Left kidney (tissue), 1 donor: ENCODE measurements at regions not wholly inside any gene's neighbourhood (a gene's known extent, or its start where the extent isn't known, plus 50 kb on each side); places are given as distances from the start of the nearest gene placed in this dataset.

Experiments used
- DNase-seq: peaks from one replicate; pipeline ENCODE4 v3.0.0-alpha.2; 2013

DNA sequence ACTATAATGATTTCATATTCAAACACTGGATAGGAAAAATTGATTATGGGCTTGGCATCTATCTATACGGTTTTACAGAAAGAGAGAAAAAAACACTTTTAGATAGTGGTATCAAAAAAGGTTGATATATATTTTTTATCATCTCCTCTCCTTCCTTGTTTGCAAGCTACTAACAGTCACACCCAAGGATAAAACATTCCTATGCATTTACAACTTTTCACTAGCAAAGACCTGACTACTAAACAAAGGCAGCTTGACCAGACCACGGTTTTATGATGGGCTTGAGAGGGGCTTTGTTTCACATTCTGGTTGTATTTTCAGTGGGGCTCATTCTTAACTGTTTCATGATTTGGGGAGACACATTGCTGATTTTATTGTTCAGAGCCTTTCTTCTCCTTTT, 477.6 kb upstream of the CITED2 start:
- DNase-seq, result no peak

DNA sequence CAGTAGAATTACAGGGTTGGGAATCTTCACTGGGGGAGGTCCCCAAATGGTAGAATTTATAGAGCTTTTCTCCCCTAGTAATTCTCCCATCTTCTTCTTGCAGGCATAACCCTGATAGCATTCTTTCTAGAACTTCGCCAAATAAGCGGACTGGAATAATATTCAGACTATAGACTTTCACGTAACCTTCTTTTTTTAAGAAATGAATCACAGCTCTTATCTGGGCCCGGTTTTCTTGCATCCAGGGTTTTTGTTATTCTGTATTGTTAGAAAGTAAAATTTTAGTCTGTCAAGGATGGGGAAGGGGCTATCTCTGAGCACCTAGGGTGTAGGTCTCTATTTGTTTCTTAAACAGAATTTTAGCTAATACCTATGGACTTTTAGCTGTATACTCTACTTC, 476.8 kb upstream of the CITED2 start:
- no peak for DNase-seq

DNA sequence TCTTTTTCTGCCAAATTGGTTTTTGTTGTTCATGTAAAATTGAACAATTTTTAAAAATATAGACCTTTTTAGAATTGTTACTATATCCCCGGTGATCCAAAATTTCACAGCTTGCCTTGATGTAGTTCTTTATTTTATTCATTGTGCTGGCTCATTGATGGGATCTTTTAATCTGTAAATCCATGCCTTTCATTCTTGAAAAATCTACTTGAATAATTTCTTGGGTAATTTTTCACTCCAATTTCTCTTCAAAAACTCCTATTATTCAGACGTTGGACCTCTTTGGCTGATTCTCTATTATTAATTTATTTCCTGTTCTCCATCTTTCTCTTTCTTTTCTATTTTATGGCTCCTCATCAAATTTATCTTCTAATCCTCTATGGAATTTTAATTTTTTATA, 476.1 kb upstream of the CITED2 start:
- no peak for DNase-seq

GRCh38 chr6:139847457-139847813, 473.0 kb upstream of the CITED2 start:
- no peak for DNase-seq

DNA sequence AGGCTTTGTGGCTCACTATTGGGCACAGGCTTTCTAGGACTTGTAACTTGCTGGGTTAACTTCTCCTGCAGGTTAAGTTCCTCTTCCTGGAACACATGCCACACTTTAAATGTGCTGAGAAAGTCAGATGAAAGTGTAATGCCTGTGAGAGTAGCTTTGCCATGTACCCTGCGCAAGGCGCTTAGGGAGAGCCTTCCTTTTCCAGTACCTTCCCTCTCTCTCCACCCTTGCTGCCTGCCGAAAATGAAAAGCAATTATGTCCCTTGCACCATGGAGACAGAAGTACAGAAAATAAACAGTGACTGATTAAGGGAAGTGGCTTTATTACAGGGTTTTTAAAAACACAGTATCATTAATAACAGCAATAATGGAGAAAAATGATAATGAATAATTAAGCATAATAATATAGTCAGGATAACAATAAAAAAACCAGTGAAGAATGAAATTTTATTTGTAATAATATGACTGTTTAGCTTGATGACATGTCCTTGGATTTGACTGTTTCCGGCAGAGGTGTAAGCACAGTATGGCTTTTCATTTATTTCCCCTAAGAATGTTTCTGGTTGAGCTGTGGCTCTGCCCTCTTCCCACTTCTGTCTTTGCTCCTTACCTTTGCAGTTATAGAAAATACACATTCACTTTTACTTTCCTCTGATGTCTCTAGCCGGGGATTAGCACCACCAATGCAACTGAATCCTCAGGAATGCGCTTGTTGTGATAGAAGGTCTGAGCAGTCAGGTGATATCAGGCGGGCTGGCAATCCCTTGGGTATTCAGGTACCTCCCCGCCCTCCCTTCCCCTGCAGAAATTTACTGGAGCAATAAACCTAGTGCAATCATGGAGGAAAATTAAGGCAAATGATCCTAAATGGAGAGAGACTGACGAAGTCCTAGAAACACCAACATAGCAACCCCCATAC, 472.3 kb upstream of the CITED2 start:
- DNase-seq, result no peak

GRCh38 chr6:139844907-139845306, 470.5 kb upstream of the CITED2 start:
- no peak for DNase-seq

GRCh38 chr6:139841794-139842215, 467.4 kb upstream of the CITED2 start:
- DNase-seq, result no peak

DNA sequence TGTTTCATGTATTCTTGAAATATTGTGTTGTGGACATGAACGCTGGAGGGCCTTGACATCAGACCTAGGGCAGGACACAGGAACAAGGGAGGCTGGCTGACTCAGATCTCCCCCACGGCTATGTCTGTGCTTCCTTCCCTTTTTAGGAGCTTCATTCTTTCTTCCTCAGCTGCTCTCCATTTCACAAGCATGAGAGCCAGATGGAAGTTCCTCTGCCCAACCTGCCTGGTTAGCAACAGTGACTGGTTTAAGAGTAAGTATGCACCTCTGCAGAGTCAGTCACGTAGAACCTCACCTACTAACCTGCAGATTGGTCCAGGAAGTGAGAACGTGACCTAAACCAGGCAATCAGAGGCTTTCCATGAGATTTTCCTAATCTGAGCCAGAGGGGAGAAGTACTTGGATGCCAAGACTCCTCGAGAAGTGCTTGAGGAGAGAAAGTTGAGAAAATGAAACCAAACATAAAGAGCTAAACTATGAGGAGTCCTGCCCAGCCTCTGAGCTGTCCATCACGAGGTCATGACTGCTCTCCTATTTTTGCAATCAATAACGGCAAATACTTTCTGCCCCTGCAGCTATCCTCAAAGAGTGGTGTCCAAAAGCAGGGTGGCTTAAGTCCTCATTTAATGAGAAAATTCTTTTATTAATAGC, 465.2 kb upstream of the CITED2 start:
- no peak for DNase-seq

DNA sequence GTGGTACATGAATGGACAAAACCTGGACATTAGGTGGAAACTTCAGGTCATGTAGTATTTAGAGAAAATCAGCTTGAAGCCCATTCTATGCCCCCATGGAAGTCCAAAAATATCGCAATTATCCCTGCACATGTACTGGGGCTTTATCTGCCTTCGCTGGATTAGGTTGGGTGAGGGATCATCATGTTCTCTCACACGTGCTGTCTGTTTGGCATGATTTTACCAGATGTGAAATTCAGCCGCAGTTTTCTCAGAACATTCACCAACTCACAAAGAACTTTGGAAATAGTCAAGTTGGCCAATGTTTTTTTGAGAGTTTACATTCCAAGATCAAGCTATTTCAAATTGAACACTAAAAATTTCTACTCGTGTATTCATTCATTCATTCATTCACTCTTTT, 459.8 kb upstream of the CITED2 start:
- DNase-seq, result no peak

DNA sequence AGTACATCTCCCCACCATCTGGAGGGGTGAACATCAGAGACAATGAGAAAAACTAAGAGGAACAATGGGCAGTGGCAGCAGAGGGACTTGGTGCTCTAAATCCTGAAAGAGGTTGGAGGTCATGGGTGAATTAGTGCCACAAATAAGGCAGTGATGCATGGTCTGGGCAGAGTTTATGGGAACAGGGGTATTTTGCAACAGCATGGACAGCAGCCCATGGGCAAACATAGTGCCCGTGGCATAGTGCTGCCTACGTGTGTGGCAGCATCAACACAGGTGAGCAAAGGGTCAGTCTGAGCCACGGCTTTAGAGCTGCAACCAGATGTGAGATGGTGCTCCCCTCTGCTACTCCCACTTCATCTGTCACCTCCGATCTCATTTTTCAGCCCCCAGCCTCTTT, 459.1 kb upstream of the CITED2 start:
- DNase-seq, result no peak

GRCh38 chr6:139832493-139833305, 458.3 kb upstream of the CITED2 start:
- DNase-seq, result no peak

DNA sequence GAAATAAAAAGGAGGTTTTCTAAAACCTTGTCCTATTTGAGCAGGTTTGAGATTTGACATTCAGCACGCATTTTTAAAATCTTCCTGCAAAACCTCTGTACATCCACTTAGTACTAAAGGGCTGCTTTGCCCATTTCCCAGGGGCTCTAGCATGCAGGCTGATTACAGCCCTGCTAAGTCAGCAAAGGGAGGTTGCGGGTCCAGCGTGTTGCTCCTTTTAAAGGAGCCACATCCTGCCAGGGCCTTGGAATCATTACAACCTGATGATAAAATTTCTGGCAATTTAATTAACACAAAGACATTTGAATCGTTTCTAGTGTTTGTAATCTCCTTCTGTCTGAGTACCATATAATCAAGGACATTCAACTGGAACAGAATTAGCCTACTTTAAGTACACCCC, 455.1 kb upstream of the CITED2 start:
- no peak for DNase-seq

- no peak for DNase-seq
Measured at GRCh38 chr6:139828751-139829519, 454.5 kb upstream of the CITED2 start.

- no peak for DNase-seq
Measured at GRCh38 chr6:139825935-139826374, 451.5 kb upstream of the CITED2 start.

- DNase-seq, result no peak
Measured at GRCh38 chr6:139824864-139825263, 450.4 kb upstream of the CITED2 start.

GRCh38 chr6:139823808-139824126, 449.3 kb upstream of the CITED2 start:
- no peak for DNase-seq

DNA sequence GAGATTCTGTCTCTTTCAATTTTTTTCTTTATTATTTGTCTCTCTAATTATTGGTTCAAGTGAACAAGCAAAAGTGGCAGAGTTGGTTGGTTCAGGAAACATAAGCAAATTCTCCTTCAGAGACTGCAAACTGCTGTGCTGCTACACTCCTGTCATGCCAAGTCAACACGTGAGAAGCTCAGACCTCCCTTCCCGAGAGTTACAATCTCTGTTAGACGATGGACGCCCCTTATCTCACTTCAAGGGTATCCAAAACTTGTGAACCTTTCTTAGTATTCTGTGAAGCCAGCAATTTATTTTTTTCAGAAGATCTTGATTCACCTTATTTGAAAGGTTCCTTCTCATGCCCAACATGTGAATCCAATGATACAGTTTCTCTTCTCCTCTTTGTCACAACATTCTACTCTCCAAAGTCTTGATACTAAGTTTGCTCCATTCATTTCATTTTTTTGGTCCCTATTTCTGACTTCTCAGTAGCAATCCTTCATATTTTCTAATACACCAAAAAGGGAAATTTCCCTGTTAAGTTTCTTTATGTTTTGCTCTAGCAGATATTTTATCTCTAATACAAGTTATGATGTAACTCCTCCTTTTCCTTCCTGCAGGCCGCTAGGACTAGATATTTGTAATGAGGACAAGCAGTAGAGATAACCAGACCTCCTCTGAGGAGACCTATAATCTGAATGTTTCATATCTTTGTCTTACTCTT, 448.8 kb upstream of the CITED2 start:
- no peak for DNase-seq

DNA sequence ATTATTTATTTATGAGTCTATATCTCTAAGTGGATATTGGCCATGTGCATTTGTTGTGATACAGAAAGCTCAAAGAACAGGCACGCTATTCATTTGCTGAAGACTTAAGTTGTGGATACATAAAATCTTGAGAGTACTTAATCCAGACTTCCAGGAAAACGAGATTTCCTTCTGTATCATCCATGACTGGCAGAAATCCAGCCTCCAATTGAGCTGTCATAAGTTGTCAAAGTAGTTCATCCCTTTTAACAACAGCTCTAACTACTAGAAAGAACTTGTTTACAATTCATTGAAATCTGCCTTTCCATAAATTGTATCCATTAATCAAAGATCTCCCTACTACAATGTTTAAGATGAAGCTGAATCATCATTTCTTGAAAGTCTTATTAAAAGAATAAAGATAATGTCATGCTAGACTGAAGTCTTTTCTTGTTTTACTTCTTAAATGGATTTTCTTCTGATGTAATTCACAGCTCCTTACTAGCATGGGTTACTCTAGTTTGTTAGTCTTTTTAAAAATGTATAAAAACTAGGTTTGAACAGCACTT, 447.3 kb upstream of the CITED2 start:
- DNase-seq, result no peak

DNA sequence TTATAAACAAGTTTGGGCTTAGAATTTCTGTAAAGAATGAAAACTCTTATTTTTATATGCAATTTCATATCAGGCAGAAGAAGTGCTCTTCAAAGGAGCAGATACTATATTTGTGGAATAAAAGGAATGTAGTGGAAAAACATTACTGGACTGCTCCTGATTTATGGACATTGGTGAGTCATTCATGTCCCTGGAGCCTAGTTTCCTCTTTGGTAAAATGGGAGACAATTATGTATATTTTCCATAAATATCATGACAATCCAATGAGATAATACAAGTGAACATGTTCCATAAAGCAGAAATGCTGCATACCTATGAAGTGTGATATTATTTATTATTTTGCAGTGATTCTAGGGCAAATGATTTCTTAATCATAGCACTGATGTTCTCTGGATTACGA, 445.8 kb upstream of the CITED2 start:
- no peak for DNase-seq

- no peak for DNase-seq
Measured at GRCh38 chr6:139819776-139820175, 445.3 kb upstream of the CITED2 start.

GRCh38 chr6:139812939-139813338, 438.5 kb upstream of the CITED2 start:
- no peak for DNase-seq
